ENCODE measurements at regions not wholly inside any gene's neighbourhood (a gene's known extent, or its start where the extent isn't known, plus 50 kb on each side); places are given as distances from the start of the nearest gene placed in this dataset.

DNA sequence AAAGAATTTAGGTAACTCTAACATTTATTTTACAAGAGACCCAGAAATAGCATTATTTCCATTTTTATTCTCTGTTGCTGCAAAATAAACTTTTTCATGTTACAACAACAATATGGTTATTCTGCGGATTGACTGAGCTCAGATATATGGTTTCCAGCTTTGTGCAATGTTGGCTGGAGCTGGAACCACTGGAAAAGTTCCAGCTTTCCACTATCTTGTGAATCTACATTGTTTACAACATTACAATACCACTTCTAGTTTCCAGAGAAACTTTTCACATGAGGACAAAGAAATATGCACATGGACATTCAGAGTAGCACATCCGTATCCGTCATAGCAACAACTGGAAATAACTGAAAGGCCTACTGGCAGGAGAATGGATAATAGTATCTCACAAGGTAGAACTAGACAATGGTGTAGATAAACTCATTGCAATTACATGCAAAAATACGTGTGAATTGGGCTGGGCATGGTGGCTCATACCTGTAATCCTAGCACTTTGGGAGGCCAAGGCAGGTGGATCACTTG lies 436.1 kb upstream of the ADAMTS16 start:
- no peaks in the 10 kb centered on the region for H3K9me3 Mint-ChIP-seq (ENCODE audit: unreplicated experiment)
- H3K36me3 Mint-ChIP-seq (ENCODE audit: unreplicated experiment) = no peaks in the 10 kb centered on the region
- peaks cover 16% of the 10 kb centered on the region for H3K4me1 Mint-ChIP-seq (ENCODE audit: low read depth, unreplicated experiment)
- DNase-seq = no peak
- H3K27ac Mint-ChIP-seq (ENCODE audit: unreplicated experiment) = no peak overlapping the region
- TF ChIP-seq CTCF (IDR thresholded peaks at IDR 0.05; ENCODE audit: partially characterized antibody, unreplicated experiment) = no peak
- no peak overlapping the region for H3K4me3 Mint-ChIP-seq (ENCODE audit: unreplicated experiment)
- no peaks in the 10 kb centered on the region for H3K27me3 Mint-ChIP-seq (ENCODE audit: unreplicated experiment)

- DNase-seq = no peak
- no peak overlapping the region for H3K4me3 Mint-ChIP-seq (ENCODE audit: unreplicated experiment)
- H3K9me3 Mint-ChIP-seq (ENCODE audit: unreplicated experiment) = no peaks in the 10 kb centered on the region
- H3K4me1 Mint-ChIP-seq (ENCODE audit: low read depth, unreplicated experiment) = peaks cover 11% of the 10 kb centered on the region
- TF ChIP-seq CTCF (IDR thresholded peaks at IDR 0.05; ENCODE audit: partially characterized antibody, unreplicated experiment) = no peak
- no peak overlapping the region for H3K27ac Mint-ChIP-seq (ENCODE audit: unreplicated experiment)
- H3K27me3 Mint-ChIP-seq (ENCODE audit: unreplicated experiment) = no peaks in the 10 kb centered on the region
- no peaks in the 10 kb centered on the region for H3K36me3 Mint-ChIP-seq (ENCODE audit: unreplicated experiment)
Observed at GRCh38 chr5:4704951-4705350, 435.2 kb upstream of the ADAMTS16 start.

- H3K27me3 Mint-ChIP-seq (ENCODE audit: unreplicated experiment) = no peaks in the 10 kb centered on the region
Observed at GRCh38 chr5:4716781-4717180, 423.3 kb upstream of the ADAMTS16 start.

DNA sequence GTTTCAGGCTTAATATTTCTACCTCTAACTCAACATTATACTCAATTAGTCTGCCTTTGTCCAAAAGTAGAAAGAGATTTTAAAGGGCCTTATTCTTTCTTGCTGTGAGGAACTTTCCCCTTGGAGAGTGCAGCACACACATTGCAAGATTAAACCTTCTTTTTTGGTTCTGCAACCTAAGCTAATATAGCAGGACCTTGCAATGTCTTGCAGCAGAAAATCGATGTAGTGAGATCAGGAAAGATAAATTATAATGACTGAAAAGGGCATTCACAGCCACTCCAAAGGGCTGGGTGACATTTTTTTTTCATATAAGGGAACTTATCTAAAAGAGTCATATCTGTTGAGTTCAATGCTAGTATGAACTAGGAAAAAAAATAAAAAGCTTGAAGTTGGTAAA lies 422.7 kb upstream of the ADAMTS16 start:
- peaks cover 8% of the 10 kb centered on the region for H3K9me3 Mint-ChIP-seq (ENCODE audit: unreplicated experiment)
- H3K4me3 Mint-ChIP-seq (ENCODE audit: unreplicated experiment) = no peak overlapping the region
- H3K4me1 Mint-ChIP-seq (ENCODE audit: low read depth, unreplicated experiment) = peaks cover 3% of the 10 kb centered on the region
- no peaks in the 10 kb centered on the region for H3K27me3 Mint-ChIP-seq (ENCODE audit: unreplicated experiment)
- no peak overlapping the region for H3K27ac Mint-ChIP-seq (ENCODE audit: unreplicated experiment)
- H3K36me3 Mint-ChIP-seq (ENCODE audit: unreplicated experiment) = no peaks in the 10 kb centered on the region
- no peak for TF ChIP-seq CTCF (IDR thresholded peaks at IDR 0.05; ENCODE audit: partially characterized antibody, unreplicated experiment)
- DNase-seq = no peak

More at GRCh38 chr5:4716781-4717180, 423.3 kb upstream of the ADAMTS16 start:
- Mint-ChIP-seq H3K4me3 (ENCODE audit: unreplicated experiment) (no peak overlapping the region), H3K36me3 (ENCODE audit: unreplicated experiment) (no peaks in the 10 kb centered on the region), H3K4me1 (ENCODE audit: low read depth, unreplicated experiment) (peaks cover 3% of the 10 kb centered on the region), H3K27ac (ENCODE audit: unreplicated experiment) (no peak overlapping the region), H3K9me3 (ENCODE audit: unreplicated experiment) (peaks cover 8% of the 10 kb centered on the region)
- no peak for DNase-seq
- no peak for TF ChIP-seq CTCF (IDR thresholded peaks at IDR 0.05; ENCODE audit: partially characterized antibody, unreplicated experiment)

DNA sequence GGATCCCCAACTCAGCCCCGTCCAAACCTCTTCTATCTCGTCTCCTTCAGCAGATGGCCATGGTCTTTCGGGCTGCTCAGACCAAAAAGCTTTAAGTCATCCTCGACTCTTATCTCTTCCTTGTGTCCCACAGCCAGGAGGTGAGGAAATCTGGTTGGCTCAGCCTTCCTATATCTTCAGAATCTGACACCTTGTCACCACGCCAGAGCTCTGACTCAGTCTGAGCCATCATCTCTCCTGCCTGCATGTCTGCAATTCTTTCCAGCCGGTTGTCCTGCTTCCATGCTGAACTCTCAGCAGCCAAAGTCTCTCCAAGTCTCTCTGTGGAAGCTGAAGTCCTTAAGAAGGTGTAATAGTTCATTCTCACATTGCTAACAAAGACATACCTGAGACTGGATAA lies 419.3 kb upstream of the ADAMTS16 start:
- Mint-ChIP-seq H3K4me3 (ENCODE audit: unreplicated experiment) (no peak overlapping the region), H3K27me3 (ENCODE audit: unreplicated experiment) (no peaks in the 10 kb centered on the region), H3K9me3 (ENCODE audit: unreplicated experiment) (no peaks in the 10 kb centered on the region), H3K4me1 (ENCODE audit: low read depth, unreplicated experiment) (peaks cover 3% of the 10 kb centered on the region), H3K36me3 (ENCODE audit: unreplicated experiment) (no peaks in the 10 kb centered on the region), H3K27ac (ENCODE audit: unreplicated experiment) (no peak overlapping the region)
- DNase-seq = no peak
- no peak for TF ChIP-seq CTCF (IDR thresholded peaks at IDR 0.05; ENCODE audit: partially characterized antibody, unreplicated experiment)

Data from glutamatergic neuron (in vitro differentiated cells).